IMR-90 (cell line): ENCODE measurements at regions not wholly inside any gene's neighbourhood (a gene's known extent, or its start where the extent isn't known, plus 50 kb on each side); places are given as distances from the start of the nearest gene placed in this dataset.

Experiments
- ATAC-seq: fragments of 200-7000 bp; cut with Tn5 transposase; 2 replicates; pipeline ENCODE4 v1.9.1; 2020; ENCODE audit warnings: low read depth, mild to moderate bottlenecking, moderate library complexity
- BruUV-seq: library from RNA; stranded (reverse); fragments of 400-500 nt; replicated peaks from 2 replicates; lab custom pipeline; 2021; lab: Mats Ljungman, UMichigan
- CTCF ChIA-PET: fragments of 300-600 bp; formaldehyde crosslinking; extraction: SDS; loops from one replicate; lab custom pipeline; 2021; ENCODE audit warnings: antibody characterized with exemption; lab: Yijun Ruan, JAX
- POLR2A ChIA-PET: fragments of 300-600 bp; sonication (Branson Sonifier 250); formaldehyde crosslinking; loops from one replicate; lab custom pipeline; 2022; ENCODE audit warnings: antibody characterized with exemption; ENCODE audit not compliant: unreplicated experiment; lab: Charles Lee
- DNase-seq: peaks from one replicate; pipeline ENCODE4 v3.0.0; 2013
- H2AFZ ChIP-seq: replicated peaks from 2 replicates; pipeline ENCODE3; 2013; ENCODE audit warnings: low read length, mild to moderate bottlenecking; ENCODE audit not compliant: poor library complexity
- H2AK5ac ChIP-seq: 2 replicates; pipeline ENCODE4 v1.6.1; 2013; ENCODE audit warnings: low read depth, low read length, inconsistent platforms
- H2AK9ac ChIP-seq: replicated peaks from 2 replicates; pipeline ENCODE3; 2013; ENCODE audit warnings: mild to moderate bottlenecking, low read depth, low read length, moderate library complexity; ENCODE audit not compliant: poor library complexity
- H2BK120ac ChIP-seq: 2 replicates; pipeline ENCODE4 v1.6.1; 2013; ENCODE audit warnings: low read depth, low read length, inconsistent platforms
- H2BK15ac ChIP-seq: 3 replicates; pipeline ENCODE4 v1.6.1; 2013; ENCODE audit warnings: low read depth, low read length, inconsistent platforms
- H2BK20ac ChIP-seq: 2 replicates; pipeline ENCODE4 v1.6.1; 2013; ENCODE audit warnings: low read depth, mild to moderate bottlenecking, inconsistent platforms, low read length, moderate library complexity
- H2BK5ac ChIP-seq: 2 replicates; pipeline ENCODE4 v1.6.1; 2013; ENCODE audit warnings: mild to moderate bottlenecking, low read depth, low read length, inconsistent platforms; ENCODE audit not compliant: poor library complexity, severe bottlenecking
- H3K14ac ChIP-seq: replicated peaks from 2 replicates; pipeline ENCODE4 v1.6.1; 2013; ENCODE audit warnings: low read depth, low read length, inconsistent platforms
- H3K18ac ChIP-seq: 2 replicates; pipeline ENCODE4 v1.6.1; 2013; ENCODE audit warnings: low read depth, low read length, control low read depth
- H3K23ac ChIP-seq: 2 replicates; pipeline ENCODE4 v1.6.1; 2013; ENCODE audit warnings: low read depth, low read length, inconsistent platforms
- H3K27ac ChIP-seq: 2 replicates; pipeline ENCODE4 v1.5.1; 2013; ENCODE audit warnings: mild to moderate bottlenecking, control low read depth, low read length; ENCODE audit not compliant: insufficient read depth
- H3K27me3 ChIP-seq: 2 replicates; pipeline ENCODE4 v1.6.1; 2013; ENCODE audit warnings: low read length; ENCODE audit not compliant: control insufficient read depth, insufficient read depth
- H3K36me3 ChIP-seq: 2 replicates; pipeline ENCODE4 v1.6.1; 2013; ENCODE audit warnings: low read length, mixed read lengths; ENCODE audit not compliant: control insufficient read depth, insufficient read depth
- H3K4ac ChIP-seq: 2 replicates; pipeline ENCODE4 v1.6.1; 2013; ENCODE audit warnings: low read depth, low read length, inconsistent platforms
- H3K4me1 ChIP-seq: 2 replicates; pipeline ENCODE4 v1.6.1; 2013; ENCODE audit warnings: low read length, mixed read lengths; ENCODE audit not compliant: control insufficient read depth, insufficient read depth
- H3K4me2 ChIP-seq: 2 replicates; pipeline ENCODE4 v1.6.1; 2013; ENCODE audit warnings: low read depth, mild to moderate bottlenecking, control low read depth, low read length, moderate library complexity
- H3K4me3 ChIP-seq: 2 replicates; pipeline ENCODE4 v1.5.1; 2013; ENCODE audit warnings: low read depth, mild to moderate bottlenecking, control low read depth, low read length, moderate library complexity; ENCODE audit not compliant: insufficient read depth
- H3K56ac ChIP-seq: 2 replicates; pipeline ENCODE4 v1.6.1; 2013; ENCODE audit warnings: low read length, inconsistent platforms; ENCODE audit not compliant: insufficient read depth; ENCODE audit errors: extremely low read depth
- H3K79me1 ChIP-seq, 2 experiments: 2 replicates each; pipeline ENCODE4 v1.6.1; 2013; ENCODE audit warnings: low read length in 2 of 2, inconsistent platforms in 1 of 2, low read depth in 1 of 2
- H3K9ac ChIP-seq: 2 replicates; pipeline ENCODE4 v1.6.1; 2013; ENCODE audit warnings: low read depth, low read length, control low read depth
- H3K9me1 ChIP-seq: 2 replicates; pipeline ENCODE4 v1.6.1; 2013; ENCODE audit warnings: low read length, inconsistent platforms; ENCODE audit not compliant: insufficient read depth
- H3K9me3 ChIP-seq: 2 replicates; pipeline ENCODE4 v1.6.1; 2013; ENCODE audit warnings: low read length; ENCODE audit not compliant: control insufficient read depth, insufficient read depth
- H4K20me1 ChIP-seq: 2 replicates; pipeline ENCODE4 v1.6.1; 2013; ENCODE audit warnings: low read length, inconsistent platforms; ENCODE audit not compliant: insufficient read depth
- H4K5ac ChIP-seq: 2 replicates; pipeline ENCODE4 v1.6.1; 2013; ENCODE audit warnings: mild to moderate bottlenecking, low read depth, low read length, control low read depth
- H4K8ac ChIP-seq, 2 experiments: 2 replicates each; pipeline ENCODE4 v1.6.1; 2013; ENCODE audit warnings: low read depth in 2 of 2, low read length in 2 of 2, control low read depth in 1 of 2, inconsistent platforms in 1 of 2
- H4K91ac ChIP-seq: 2 replicates; pipeline ENCODE4 v1.6.1; 2013; ENCODE audit warnings: low read depth, low read length, inconsistent platforms; ENCODE audit not compliant: insufficient read depth
- CEBPB ChIP-seq: IDR thresholded peaks from 2 replicates; pipeline ENCODE4 v1.6.1; 2012; ENCODE audit warnings: low read depth, low read length, improper control_type of control experiment
- MXI1 ChIP-seq: IDR thresholded peaks from 2 replicates; pipeline ENCODE4 v1.6.1; 2012; ENCODE audit warnings: low read depth, mild to moderate bottlenecking, low read length, moderate library complexity, borderline replicate concordance
- SMC3 ChIP-seq: fragments of 150-350 bp; IDR thresholded peaks from 2 replicates; pipeline ENCODE4 v1.6.1; 2016; ENCODE audit warnings: low read depth, mild to moderate bottlenecking, antibody characterized with exemption, low read length, moderate library complexity
- WGBS, 2 experiments: methylation state at CpG; one replicate each; pipeline versions ENCODE4 v1.1.5 to v1.1.7; 2013; ENCODE audit warnings: missing lambda C conversion rate in 2 of 2; ENCODE audit not compliant: insufficient read length in 1 of 2; ENCODE audit errors: extremely low coverage in 2 of 2; 5-methylcytosine and 5-hydroxymethylcytosine counted together
- dilution Hi-C: fragments of 300-500 bp; cut with HindIII; formaldehyde crosslinking; loops from one replicate; pipeline ENCODE4 v1.14.3; 2018; ENCODE audit warnings: low sequenced_read_pairs; ENCODE audit not compliant: unreplicated experiment
- in situ Hi-C: fragments of 300-500 bp; cut with MboI; formaldehyde crosslinking; loops from 3 replicates; pipeline ENCODE4 v1.14.3; 2019; ENCODE audit warnings: low sequenced_read_pairs, inconsistent platforms, mixed read lengths
- intact Hi-C: fragments of 100-400 bp; cut with micrococcal nuclease; formaldehyde crosslinking; loops from 2 replicates; pipeline ENCODE4 v1.10.0; 2022
- TF ChIP-seq, protein P1 (sequence below): fragments of 150-350 bp; IDR thresholded peaks from 2 replicates; pipeline ENCODE4 v1.6.1; 2016; ENCODE audit warnings: low read depth, mild to moderate bottlenecking, low read length, moderate library complexity, borderline replicate concordance

DNA sequence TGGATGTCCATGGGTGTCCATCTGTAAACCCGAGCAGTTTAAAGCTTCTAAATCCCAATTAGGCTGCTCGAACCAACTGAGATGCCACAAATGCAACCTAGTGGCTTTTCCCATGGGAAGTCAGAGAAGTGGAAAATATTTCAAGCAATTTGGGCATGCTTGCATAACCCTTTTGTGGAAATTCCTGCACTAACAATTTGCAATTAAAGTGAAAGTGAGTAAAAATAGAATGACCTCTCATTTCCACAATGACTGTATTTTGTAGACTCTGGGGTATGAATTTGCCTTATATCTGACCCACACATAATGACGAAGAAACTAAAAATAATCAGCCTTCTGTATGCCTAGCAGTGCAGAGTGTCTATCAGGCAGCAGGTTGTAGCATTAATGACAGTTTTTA lies 91.8 kb upstream of the TSC22D1 start:
- Histone ChIP-seq H3K4ac (peak overlapping the region; percentile 10), H3K36me3 (no peaks in the 10 kb centered on the region), H2BK5ac (peak overlapping the region; percentile 67), H3K27ac (peak overlapping the region; percentile 55; the same call in 1 of the 2 replicates), H3K79me1 (0 out of 4 replicates have a peak, but pooled peaks cover 0 to 4% of the 10 kb centered on the region in 2 experiments), H2BK120ac (peak overlapping the region; percentile 7; the same call in 1 of the 2 replicates), H2AFZ (no peak overlapping the region), H3K27me3 (no peaks in the 10 kb centered on the region), H3K9ac (no peak overlapping the region; the same call in 1 of the 2 replicates), H2AK5ac (no peak overlapping the region; the same call in 1 of the 2 replicates), H2AK9ac (no peak overlapping the region), H3K9me1 (peaks cover 10% of the 10 kb centered on the region; the same call in 1 of the 2 replicates), H3K9me3 (no peaks in the 10 kb centered on the region), H2BK15ac (0 out of 3 replicates have a peak overlapping the region, but pooled peaks have one; percentile 12), H2BK20ac (peak overlapping the region; percentile 30), H3K4me1 (peaks cover 19% of the 10 kb centered on the region), H3K23ac (no peak overlapping the region), H3K4me3 (no peak overlapping the region; the same call in 1 of the 2 replicates), H3K4me2 (peak overlapping the region; percentile 85), H3K18ac (peak overlapping the region; percentile 60; the same call in 1 of the 2 replicates), H3K14ac (0 out of 2 replicates have a peak overlapping the region, but pooled peaks have one; percentile 8), H4K20me1 (no peaks in the 10 kb centered on the region), H4K5ac (peak overlapping the region; percentile 25; the same call in 1 of the 2 replicates), H3K56ac (no peak overlapping the region), H4K91ac (no peak overlapping the region), H4K8ac (peak overlapping the region in 1 of 2 experiments; percentile 54; a peak in 2 of 4 replicates)
- dilution Hi-C loops (no loop called here), intact Hi-C loops (no loop called here), in situ Hi-C loops (no loop called here)
- CTCF ChIA-PET, result interaction anchor here (1.0 kb wide), 2 partner anchors 15 to 71 kb away, joined by 3 read pairs; no protein-coding TSS in a partner anchor
- DNase-seq, result peak; percentile 53
- TF ChIP-seq CEBPB, result peak; percentile 63
- TF ChIP-seq MXI1, result no peak
- TF ChIP-seq SMC3, result no peak
- TF ChIP-seq, protein P1, sequence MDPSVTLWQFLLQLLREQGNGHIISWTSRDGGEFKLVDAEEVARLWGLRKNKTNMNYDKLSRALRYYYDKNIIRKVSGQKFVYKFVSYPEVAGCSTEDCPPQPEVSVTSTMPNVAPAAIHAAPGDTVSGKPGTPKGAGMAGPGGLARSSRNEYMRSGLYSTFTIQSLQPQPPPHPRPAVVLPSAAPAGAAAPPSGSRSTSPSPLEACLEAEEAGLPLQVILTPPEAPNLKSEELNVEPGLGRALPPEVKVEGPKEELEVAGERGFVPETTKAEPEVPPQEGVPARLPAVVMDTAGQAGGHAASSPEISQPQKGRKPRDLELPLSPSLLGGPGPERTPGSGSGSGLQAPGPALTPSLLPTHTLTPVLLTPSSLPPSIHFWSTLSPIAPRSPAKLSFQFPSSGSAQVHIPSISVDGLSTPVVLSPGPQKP, result no peak
- WGBS, 2 experiments, result no CpG with 5 or more reads among the region's 3 CpGs
- no TSS peak for BruUV-seq
- ATAC-seq, result no peak
- POLR2A ChIA-PET, result no interaction called here
